Mesothelial cell of epicardium (in vitro differentiated cells): ENCODE measurements at regions not wholly inside any gene's neighbourhood (a gene's known extent, or its start where the extent isn't known, plus 50 kb on each side); places are given as distances from the start of the nearest gene placed in this dataset.

Experiments used
- DNase-seq, 2 experiments: peaks; one replicate each; pipeline ENCODE4 v3.0.0; 2021; ENCODE audit warnings: low spot score in 2 of 2; ENCODE audit not compliant: unreplicated experiment in 2 of 2
- H3K27ac Mint-ChIP-seq: 2 replicates; pipeline ENCODE4 v1.8.0; 2021; ENCODE audit warnings: mixed read lengths
- H3K27me3 Mint-ChIP-seq: 2 replicates; pipeline ENCODE4 v1.8.0; 2021; ENCODE audit warnings: low read depth, mixed read lengths
- H3K36me3 Mint-ChIP-seq: 2 replicates; pipeline ENCODE4 v1.8.0; 2021; ENCODE audit warnings: mixed read lengths
- H3K4me1 Mint-ChIP-seq: 2 replicates; pipeline ENCODE4 v1.8.0; 2021; ENCODE audit warnings: mixed read lengths
- H3K4me3 Mint-ChIP-seq: 2 replicates; pipeline ENCODE4 v1.8.0; 2021; ENCODE audit warnings: mild to moderate bottlenecking, moderate library complexity, mixed read lengths
- H3K9me3 Mint-ChIP-seq: 2 replicates; pipeline ENCODE4 v1.8.0; 2021; ENCODE audit warnings: mixed read lengths
- CTCF ChIP-seq: fragments of 200-600 bp; sonication (generic); IDR thresholded peaks from one replicate; pipeline ENCODE4 v1.5.0; 2021; ENCODE audit warnings: antibody characterized with exemption; ENCODE audit not compliant: unreplicated experiment

GRCh38 chr1:96020378-96020777 lies 701.2 kb upstream of the PTBP2 start:
- no peaks in the 10 kb centered on the region for H3K36me3 Mint-ChIP-seq

GRCh38 chr1:96025062-96025461 lies 696.5 kb upstream of the PTBP2 start:
- no peak for DNase-seq
- H3K9me3 Mint-ChIP-seq: peaks cover 9% of the 10 kb centered on the region
- no peak overlapping the region for H3K27ac Mint-ChIP-seq
- H3K4me3 Mint-ChIP-seq: no peak overlapping the region
- H3K4me1 Mint-ChIP-seq: peaks cover 5% of the 10 kb centered on the region
- TF ChIP-seq CTCF: no peak
- H3K27me3 Mint-ChIP-seq: no peaks in the 10 kb centered on the region
- H3K36me3 Mint-ChIP-seq: peaks cover 2% of the 10 kb centered on the region

More at GRCh38 chr1:96020378-96020777, 701.2 kb upstream of the PTBP2 start:
- H3K27ac Mint-ChIP-seq: no peak overlapping the region
- no peak for DNase-seq
- H3K4me3 Mint-ChIP-seq: no peak overlapping the region
- no peaks in the 10 kb centered on the region for H3K27me3 Mint-ChIP-seq
- H3K9me3 Mint-ChIP-seq: no peaks in the 10 kb centered on the region
- no peak for TF ChIP-seq CTCF
- H3K4me1 Mint-ChIP-seq: peaks cover 8% of the 10 kb centered on the region

DNA sequence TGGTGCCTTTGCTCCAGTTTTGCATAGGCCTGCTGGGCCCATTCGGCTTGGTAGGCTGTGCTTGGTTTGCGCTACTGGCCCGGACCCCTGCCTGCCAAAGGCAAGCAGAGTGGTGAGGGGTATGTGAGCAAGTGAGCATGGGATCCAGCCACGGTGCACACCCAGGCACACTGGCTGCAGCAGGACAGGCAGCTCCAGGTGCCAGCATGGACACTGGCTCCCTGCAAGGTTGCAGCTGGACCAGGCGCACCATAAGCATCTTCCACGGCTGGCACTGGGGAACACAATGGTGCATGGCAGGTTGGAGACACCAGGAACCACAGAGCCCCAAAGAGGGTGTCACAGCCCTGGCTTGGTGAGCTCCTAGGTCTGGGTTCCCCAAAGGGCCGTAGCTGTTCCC lies 693.5 kb upstream of the PTBP2 start:
- TF ChIP-seq CTCF: no peak
- peaks cover 2% of the 10 kb centered on the region for H3K36me3 Mint-ChIP-seq
- H3K27me3 Mint-ChIP-seq: no peaks in the 10 kb centered on the region
- H3K4me1 Mint-ChIP-seq: no peaks in the 10 kb centered on the region
- DNase-seq: no peak
- peaks cover 17% of the 10 kb centered on the region for H3K9me3 Mint-ChIP-seq
- H3K4me3 Mint-ChIP-seq: no peak overlapping the region
- H3K27ac Mint-ChIP-seq: no peak overlapping the region

DNA sequence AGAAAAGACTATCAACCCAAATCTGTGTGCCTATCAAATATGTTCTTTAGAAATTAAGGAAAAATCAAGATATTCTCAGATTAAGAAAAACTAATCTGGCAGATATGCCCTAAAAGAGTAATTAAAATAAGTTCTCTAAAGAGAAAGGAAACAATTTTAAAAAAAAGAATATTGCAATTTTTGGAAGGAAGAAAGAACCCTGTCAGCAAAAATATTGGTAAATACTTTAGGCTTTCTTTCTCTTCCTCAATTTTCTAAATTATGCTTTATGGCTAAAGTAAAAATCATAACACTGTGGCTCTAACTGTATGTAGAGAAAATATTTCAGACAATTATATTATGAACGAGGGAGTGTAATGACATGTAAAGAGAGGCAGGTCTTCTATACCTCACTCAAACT lies 691.3 kb upstream of the PTBP2 start:
- peaks cover 2% of the 10 kb centered on the region for H3K36me3 Mint-ChIP-seq
- H3K27me3 Mint-ChIP-seq: no peaks in the 10 kb centered on the region
- H3K4me3 Mint-ChIP-seq: no peak overlapping the region
- no peak for TF ChIP-seq CTCF
- DNase-seq: no peak
- peaks cover 17% of the 10 kb centered on the region for H3K9me3 Mint-ChIP-seq
- H3K27ac Mint-ChIP-seq: no peak overlapping the region
- H3K4me1 Mint-ChIP-seq: peaks cover 6% of the 10 kb centered on the region

DNA sequence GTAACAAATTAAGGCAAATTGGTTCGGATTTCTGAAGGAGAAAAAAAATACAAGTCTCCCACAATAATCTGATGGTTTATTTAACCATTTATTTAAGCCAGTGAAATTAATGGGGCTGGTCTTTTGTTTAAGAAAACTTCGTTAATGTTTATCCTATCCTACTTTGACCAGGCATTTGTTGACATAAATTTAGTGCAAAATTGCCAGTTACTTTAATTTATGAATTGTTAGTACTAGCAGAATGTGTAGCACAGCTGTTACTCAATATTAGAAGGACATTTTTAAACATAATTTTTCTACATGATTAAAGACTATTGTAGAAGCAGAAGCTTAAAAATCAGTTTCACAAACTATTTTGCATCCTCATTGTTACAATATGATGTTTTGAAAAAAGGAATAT lies 687.6 kb upstream of the PTBP2 start:
- Mint-ChIP-seq H3K27me3 (no peaks in the 10 kb centered on the region), H3K4me1 (peaks cover 42% of the 10 kb centered on the region), H3K27ac (no peak overlapping the region), H3K4me3 (no peak overlapping the region), H3K9me3 (peaks cover 17% of the 10 kb centered on the region), H3K36me3 (peaks cover 2% of the 10 kb centered on the region)
- no peak for TF ChIP-seq CTCF
- no peak for DNase-seq

DNA sequence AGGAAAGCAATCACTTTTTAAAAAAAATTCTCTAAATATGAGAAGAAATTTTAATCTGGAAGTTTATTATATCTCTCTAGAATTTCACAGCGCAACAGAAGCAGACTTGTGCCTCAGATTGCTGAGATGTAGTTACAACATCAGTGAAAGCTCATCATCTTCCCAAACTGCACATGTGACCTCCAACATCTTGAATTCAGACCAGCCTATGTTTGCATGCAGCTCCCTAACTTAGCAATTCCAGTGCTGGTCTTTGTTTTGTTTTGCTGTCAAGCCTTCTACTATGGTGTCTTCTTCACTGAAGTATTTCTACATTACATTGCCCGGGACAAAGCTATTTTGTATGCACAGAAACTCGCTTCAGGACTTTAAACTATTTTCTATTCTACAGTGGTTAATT lies 684.8 kb upstream of the PTBP2 start:
- TF ChIP-seq CTCF: no peak
- no peaks in the 10 kb centered on the region for H3K27me3 Mint-ChIP-seq
- peaks cover 6% of the 10 kb centered on the region for H3K36me3 Mint-ChIP-seq
- no peak overlapping the region for H3K4me3 Mint-ChIP-seq
- peaks cover 50% of the 10 kb centered on the region for H3K4me1 Mint-ChIP-seq
- DNase-seq: no peak
- H3K9me3 Mint-ChIP-seq: peaks cover 11% of the 10 kb centered on the region
- peak overlapping the region; percentile 70 for H3K27ac Mint-ChIP-seq
